NCI-H526 (cell line): ENCODE measurements at regions not wholly inside any gene's neighbourhood (a gene's known extent, or its start where the extent isn't known, plus 50 kb on each side); places are given as distances from the start of the nearest gene placed in this dataset.

Source experiments
- DNase-seq, 2 experiments: peaks; one replicate each; lab custom pipeline; 2025; lab: John Stamatoyannopoulos, UW

DNA sequence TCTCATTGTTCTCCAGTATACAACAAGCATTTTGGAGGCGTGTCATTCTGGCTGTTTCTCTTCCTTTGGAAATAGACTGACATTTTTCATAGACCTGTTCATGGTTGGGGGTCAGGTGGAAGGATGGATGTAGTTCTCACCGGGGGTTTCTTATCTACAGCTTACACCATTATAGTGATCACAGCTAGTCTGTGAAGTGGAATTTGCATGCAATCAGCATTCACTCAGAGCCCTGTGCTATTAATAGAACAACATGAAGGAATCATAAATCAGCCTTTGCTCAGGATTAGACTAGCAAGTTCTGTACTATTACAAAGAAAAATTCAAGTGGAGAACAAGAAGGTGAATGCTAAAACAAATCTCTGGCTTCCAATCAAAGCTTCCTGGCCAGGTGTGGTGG is 132.6 kb upstream of the PUDP start:
- DNase-seq: peak; percentile 21 to 57

DNA sequence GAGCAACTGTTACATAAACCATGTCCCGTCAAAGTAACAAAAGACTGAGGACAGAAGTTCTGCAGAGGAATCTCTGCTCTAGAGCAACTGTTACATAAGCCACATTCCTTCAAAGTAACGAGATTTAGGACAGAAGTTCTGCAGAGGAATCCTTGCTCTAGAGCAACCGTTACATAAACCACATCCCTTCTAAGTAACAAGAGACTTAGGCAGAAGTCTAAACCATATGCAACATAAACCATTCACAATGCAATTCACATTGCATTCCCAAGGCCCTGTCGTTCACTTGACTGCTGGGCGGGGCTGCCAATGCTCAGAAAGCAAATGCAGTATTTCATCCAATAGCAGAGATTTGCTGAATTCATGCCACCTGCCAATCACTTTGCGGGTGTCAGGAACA is 124.4 kb upstream of the PUDP start:
- DNase-seq: no peak

DNA sequence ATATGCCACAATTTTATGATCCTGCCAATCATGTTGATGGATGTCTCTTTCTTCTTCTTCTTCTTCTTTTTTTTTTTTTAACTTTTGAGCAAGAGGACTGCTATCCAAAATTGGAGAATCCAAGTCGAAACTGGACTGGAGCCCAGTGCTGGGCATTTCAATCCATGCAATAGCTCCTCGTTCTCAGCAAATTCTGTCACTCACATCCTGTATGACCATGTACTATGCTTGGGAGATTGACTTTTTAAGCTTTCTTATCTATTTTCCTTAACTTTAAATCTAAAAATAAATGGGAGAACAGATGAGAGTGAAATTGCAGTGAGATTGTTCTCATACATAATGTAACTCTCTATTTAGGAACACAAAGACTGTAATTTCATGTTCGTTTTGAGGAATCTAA is 123.0 kb upstream of the PUDP start:
- no peak for DNase-seq

DNA sequence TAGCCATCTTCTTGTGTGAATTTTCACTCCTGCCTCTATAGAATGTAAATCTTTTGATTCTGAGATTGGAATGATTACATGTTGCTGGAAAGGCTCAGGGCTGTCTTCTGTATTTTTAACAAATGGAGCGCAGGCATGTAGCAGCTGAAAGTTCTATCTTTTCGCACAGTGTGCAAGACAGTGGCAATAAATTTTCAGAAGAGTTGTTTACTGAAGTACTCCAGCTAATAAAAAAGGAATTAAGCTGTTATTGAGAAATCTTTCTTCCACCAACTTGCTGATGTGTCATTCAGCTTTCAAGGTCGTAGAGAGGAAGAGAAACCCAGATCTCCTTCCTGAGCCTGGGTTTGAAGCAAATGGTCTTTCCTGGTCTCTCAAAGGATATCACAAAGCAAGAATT is 122.0 kb upstream of the PUDP start:
- DNase-seq: no peak

DNA sequence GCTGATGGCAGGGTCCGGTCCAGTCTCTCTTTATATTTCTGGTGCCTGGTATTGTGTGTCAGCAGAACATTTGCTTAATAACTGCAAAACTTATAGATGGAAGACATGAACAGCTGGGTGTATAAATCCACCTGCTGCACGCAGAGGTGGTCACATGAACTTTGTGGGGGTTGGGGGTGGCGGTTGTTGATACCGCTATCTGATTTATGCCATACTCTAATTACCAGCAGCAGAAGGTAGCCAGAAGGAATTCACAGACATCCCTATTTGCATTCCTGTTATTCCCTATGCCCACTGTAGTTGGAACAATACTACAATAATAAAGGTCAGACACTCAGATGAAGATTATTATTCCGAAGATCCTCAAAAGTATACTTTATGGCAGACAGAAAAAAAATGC is 121.6 kb upstream of the PUDP start:
- DNase-seq: peak; percentile 59 to 70

DNA sequence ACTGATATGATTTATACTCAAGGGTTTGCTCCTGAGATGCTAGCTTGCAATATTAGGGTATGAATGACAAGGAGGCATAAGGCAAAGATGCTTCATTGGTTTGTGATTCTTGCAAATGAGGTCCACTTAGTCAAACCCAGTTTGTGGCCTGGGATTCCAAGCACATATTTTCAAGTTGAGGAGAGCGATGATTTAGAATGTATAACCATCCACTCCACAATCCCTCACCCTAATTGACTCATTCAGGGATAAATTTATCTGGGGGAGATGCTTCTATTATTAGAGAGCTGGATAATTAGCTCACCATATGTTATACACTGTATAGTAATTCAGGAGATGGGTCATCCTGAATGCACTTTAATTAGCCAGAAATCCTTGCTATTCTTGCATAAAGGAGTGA is 118.3 kb upstream of the PUDP start:
- no peak for DNase-seq

DNA sequence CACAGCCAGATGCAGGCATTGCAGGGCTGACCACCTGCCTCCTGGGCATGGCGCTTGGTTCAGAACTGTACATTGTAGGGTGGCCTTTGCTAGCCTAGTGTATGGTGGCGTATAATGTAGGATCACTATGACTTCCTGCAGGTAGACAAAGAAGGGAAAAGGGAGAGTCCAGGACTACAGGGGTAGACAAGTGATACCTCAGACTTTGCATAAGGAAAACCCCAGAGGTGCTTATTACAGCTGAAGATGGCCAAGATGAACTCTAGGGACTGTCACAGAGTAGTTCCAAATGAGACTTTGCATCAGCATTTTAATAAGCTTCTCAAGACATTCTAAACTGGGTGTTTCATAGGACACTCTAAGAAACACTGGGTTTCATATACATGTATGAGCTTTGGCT is 116.4 kb upstream of the PUDP start:
- no peak for DNase-seq

DNA sequence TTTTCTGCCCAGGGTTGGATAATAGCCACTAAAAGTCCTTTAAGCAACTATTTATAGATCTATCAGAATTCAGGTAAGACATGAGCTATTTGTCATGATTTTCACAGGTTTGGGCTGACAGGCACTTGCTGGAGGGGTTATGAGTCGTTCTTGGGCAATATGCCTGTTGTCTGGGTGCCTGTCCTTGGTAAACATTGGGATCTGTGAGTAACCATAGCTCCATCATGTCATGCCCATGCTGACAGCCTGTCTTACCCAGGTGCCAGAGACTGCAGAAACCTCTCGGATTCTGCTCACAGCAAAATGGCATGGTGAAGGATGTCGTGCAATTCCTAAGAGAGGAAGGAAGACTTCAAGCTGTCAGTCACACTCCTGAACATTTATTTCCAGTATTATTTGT is 116.0 kb upstream of the PUDP start:
- DNase-seq: no peak

DNA sequence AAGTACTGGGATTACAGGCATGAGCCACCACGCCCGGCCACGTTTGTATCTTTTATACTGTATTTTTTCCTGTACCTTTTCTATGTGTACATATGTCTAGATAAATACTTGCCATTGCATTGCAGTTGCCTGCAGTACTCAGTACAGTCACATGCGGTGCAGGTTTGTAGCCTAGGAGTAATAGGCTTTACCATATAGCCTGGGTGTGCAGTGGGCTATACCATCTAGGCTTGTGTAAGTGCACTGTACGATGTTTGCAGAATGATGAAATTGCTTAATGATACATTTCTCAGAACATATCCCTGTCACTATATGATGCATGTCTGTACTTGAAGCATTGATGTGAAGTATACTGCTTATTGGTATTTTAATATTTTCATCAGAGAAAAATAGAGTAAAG is 115.4 kb upstream of the PUDP start:
- no peak for DNase-seq

DNA sequence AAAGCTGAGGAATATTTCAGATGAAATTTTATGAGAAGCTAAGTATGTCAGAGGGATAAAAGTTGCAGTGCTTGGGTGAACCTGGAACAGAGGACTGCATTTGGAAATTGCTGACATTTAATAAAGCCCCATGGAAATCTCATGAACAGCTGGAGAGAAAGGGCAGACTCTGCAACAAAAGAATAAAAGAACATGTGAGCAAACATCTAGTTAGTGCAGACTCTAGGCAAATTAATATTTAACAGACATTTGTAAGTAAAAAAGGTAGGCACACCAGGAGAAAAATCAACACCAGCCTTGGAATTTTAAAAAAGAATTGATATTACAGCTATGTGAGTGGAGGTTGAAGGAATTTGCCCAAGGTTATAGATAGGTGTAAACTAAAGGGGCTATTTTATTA is 114.6 kb upstream of the PUDP start:
- DNase-seq: peak; percentile 36 to 54

DNA sequence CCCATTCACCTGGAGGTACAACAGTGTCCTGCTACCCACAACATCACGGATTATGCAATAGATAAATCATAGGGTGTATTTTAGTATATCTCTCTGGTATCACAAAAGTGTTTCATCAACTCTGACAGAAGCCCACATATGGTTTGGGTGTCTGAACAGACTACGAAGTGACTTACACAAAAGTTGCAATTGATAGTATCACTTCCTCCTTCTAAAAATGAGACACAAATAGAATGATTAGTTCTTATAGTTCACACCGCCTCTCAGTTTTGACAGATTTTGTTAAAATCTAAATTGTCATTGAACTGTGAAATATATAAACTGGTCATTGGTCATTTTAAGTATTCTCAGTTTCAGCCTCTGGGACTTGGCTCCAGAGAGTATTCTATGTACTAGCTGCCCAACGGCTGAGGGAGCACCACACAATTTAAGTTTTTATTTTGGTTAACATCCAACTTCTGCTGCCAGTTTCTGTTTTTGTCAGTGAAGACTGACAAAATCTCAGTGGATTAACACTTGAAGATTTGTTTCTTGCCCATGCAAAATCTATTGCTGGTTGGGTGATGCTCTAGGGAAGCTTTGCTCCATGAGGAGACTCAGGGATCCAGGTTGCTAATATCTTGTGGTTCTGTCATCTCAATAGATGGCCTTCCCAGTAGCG is 113.8 kb upstream of the PUDP start:
- DNase-seq: no peak

DNA sequence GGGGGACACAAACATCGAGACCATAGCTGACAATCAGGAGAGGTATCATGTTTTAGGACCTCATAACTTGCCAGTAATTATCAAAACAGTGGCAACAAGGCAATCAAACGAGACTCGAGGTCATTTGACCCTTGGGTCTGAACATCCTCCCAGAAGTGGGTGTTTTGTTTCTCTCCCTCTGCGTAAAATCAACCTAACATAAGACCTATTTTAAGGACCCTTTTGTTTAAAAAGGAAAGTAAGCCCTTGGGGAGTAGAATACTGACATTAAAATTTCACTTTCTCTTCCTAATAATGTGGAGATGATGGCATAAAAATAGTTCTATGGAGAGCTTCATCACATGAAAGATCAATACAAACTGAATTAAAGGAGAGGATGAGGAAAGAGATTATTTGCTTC is 106.2 kb upstream of the PUDP start:
- DNase-seq: no peak

DNA sequence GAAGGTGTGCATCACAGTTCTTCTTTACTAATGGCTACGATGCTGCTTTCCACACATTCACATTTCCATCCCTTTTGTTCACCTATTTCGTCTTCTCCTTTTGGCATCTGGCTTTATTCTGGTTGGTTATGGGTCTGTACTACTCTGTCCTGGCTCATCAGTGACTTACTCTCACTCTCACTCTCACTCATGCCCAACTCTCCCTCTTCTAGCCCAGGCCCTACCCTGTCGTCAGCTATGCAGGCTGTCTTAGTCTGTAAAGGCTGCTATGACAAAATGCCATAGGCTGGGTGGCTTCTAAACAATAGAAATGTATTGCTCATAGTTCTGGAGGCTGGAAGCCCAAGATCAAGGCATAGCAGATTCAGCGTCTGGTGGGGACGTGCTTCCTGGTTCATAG is 105.6 kb upstream of the PUDP start:
- no peak for DNase-seq

DNA sequence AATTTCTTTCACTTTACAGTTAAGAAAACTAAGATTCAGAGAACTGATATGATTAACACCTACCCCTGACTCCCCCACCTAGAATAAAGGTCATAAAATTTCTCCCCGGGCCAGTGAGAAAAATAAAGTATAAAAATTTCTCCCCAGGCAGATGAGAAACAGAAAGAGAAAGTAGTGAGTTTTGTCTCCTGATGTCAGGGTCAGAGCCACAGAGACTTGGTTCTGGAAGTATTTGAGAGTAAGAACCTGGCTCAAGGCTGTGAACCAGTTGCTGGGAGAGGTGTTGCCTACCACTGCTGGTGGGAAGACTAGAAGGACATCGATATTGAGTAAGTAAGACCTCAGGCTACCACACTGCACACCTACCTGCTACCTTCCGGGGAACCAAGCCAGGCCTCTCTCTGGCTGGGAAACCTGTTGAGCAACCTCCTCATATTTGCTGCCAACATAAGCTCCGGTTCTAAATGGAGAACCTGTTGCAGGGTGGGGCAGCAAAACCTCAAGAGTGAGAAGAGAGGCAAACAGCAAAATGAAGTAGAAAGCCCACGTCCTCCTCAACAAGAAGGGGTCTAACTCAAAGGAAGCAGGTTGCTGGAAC is 104.2 kb upstream of the PUDP start:
- no peak for DNase-seq

DNA sequence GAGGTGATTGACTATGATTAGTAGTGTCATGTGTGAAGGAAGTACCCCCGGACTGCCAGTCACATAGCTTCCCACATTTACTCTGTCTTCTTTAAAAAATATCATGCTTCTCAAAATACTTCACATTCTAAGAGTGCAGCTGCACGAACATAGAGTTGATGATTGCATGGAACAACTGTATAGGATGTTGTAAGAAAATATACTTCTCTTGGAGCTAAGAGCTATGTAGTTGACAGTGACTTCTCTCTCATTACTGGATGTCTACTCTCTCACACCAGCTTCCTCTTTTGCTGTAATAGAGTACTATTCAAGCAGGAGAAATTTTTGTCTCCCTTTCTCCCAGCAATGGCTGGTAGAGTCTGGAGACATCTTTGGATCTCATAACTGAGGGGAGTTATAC is 99.4 kb upstream of the PUDP start:
- DNase-seq: no peak

DNA sequence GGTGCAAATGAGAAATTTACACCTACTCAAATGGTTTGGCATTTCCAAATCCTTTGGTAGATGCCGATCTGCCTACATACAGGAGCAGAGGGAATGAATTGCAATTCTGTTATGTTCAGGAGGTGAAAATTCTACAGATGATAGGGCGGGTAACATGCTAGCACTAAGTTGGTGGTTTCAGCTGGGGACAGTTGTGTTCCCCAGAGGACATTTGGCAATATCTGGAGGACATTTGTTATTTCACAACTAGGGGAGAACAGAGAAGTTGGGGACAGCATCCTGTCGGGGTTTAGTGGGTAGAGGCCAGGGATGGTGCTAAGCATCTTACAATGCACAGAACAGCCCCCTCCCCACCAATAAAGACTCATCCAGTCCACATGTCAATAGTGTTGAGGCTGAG is 96.5 kb upstream of the PUDP start:
- no peak for DNase-seq

DNA sequence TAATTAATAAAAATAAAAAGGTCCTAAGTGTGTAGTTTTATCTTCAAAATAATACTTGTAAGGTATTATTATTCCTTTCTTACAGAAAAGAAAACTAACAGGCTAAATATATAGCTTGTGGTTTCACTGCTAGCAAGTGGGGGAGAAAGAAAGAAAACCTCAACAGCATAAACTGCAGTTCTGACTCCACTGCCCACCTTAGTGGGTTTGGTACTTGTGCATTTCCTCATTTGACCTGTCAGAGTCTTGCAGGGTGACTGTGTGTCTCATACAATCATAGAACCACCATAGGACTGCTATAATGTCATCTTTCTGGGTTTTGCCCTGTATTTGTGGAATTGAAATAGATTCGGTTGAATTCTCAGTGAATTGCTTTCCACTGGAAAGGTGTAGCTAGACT is 94.7 kb upstream of the PUDP start:
- no peak for DNase-seq

DNA sequence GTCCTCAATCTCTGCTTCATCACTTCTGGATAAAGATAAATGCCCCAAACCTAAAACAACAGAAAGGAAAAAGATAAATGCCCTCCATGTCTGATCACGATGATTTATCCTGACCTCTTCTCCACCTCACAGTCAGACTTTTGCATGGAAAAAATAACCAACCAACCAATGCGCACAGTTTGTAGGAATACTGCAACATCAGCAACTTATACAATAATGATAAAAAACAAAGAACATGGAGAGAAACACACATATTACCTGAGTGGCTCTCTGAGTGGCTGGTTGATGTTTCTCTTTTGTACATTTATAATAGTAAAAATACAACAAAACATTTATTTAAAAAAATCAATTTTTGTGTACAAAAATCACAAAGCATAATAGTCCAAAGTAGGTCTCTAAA is 93.0 kb upstream of the PUDP start:
- no peak for DNase-seq

DNA sequence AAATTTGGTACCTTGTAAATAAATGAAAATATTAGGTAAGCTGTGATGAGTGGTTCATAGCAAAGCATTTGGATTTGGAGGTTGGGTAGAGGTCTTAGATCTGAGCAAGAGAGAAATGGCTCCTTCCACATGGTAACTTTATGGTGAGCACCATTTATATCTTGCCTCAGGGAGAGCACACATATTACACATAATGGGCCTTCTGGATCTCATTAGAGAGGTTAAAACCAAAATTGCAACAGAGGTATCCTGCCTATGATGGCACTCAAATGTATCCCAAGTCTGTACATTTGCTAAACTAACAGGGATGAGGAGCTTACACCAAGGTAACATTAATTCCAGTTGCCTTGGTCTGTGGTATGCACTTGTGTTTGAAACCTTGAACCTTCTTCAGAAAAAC is 87.1 kb upstream of the PUDP start:
- no peak for DNase-seq

DNA sequence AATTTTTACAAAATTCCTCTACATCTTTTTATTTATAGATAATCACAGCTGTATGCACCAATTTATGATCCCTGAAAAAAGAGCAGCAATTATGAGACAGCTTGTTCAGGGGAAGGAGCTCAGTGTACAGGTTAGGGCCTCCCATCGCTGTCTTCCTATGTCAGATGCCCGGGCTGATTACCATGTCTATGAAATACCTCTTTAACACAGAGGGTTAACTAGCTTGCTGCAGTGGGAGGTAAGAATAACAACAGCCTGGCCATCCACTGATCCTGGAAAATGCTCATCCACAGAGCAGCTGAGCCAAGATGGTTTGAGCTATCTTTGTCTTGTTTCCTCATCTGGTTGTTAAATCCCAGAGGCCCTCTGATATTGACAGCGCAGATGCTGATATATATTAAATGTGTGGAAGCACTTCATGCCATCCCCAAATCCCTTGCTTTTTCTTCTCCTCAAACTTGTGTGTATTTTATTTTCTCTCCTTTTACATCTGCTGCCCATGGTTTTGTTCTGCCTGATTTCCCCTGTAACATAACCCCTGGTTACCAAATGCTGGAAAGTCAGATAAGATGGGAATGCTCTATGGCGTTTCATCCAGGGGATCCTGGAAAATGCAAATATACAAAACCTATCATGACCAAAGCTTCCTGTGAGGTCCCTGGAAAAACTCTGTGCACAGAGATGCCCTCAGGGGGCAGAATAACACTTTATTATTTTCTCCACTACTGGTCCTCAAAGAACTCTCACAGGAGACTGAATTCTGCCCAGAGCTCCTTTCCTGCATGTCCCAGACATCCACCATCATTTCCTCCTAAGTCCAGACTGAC is 85.8 kb upstream of the PUDP start:
- peak; percentile 9 to 51 for DNase-seq

DNA sequence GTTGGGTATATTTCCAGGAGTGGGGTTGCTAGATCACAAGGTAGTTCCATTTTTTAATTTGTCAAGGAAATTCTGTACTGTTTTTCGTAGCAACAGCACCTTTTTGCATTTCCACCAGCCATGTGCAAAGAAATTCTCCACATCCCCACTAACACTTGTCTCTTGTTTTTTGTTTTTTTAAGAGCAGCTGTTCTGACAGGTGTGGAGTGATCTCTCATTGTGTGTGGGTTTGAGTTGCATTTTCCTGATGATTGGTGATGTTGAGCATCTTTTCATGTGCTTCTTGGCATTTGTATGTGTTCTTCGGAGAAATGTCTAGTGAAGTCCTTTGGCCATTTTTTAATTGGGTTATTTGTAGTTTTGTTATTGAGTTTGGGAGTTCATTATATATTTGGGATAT is 80.3 kb upstream of the PUDP start:
- no peak for DNase-seq

DNA sequence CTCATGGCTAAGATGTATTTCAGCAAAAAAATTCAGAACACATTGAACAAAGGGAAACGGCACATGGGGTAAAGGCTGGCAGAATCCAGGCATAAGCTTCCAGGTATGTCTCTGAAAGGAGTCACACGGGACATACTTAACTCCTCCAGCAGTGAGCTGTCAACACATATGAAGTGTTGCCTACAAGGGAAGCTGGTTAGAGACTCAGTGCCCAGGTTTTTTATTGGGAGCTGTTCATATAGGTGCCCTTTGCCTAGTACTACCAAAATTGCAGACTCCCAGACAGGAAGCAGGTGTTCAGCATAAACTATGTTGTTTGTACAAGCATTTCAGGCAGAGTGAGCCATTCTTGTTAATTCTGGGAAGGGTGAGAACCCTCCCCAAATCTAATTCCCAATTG is 77.4 kb upstream of the PUDP start:
- no peak for DNase-seq

DNA sequence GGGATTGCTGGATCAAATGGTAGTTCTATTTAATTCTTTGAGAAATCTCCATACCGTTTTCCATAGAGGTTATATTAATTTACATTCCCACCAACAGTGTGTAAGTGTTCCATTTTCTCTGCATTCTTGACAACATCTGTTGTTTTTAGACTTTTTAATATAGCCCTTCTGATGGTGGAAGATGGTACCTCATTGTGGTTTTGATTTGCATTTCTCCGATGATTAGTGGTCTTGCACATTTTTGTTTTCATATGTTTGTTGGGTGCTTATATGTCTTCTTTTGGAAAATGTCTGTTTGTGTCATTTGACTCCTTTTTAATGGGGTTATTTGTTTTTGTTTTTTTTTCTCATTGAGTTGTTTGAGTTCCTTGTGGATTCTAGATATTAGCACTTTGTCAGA is 75.3 kb upstream of the PUDP start:
- DNase-seq: no peak

DNA sequence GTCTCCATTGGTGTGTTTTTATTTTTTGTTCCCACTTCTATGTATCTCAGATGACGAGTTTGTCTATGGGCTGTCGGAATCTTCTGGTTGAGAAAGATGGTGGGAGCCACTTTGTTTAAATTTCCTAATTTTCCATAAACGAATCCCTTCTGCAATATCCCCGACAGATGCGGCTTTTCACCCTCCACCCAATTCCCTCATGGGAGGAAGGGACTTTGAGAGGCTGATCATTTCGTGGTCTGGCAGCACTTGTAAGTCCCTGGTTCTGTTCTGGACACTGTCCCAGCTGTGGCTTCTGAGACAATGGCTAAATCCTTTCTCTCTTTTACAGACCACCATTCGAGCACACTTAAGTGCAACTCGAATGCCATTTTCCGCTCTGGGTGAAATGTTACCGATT is 72.2 kb upstream of the PUDP start:
- DNase-seq: no peak
